HG03565 (cell line): ENCODE measurements at regions not wholly inside any gene's neighbourhood (a gene's known extent, or its start where the extent isn't known, plus 50 kb on each side); places are given as distances from the start of the nearest gene placed in this dataset.
A peak's percentile ranks its signal among the peaks of the same experiment; 100 is the strongest.

Experiments used
- ATAC-seq: cut with Tn5 transposase; IDR thresholded peaks from one replicate; pipeline ENCODE4 v1.9.1; 2021; ENCODE audit warnings: mild to moderate bottlenecking, moderate library complexity; ENCODE audit not compliant: unreplicated experiment

- ATAC-seq: no peak
Measured at GRCh38 chr15:38646716-38647115, 82.1 kb upstream of the RASGRP1 start.

GRCh38 chr15:38647683-38648082 is 83.1 kb upstream of the RASGRP1 start:
- ATAC-seq: no peak

- no peak for ATAC-seq
Measured at GRCh38 chr15:38648121-38648843, 83.7 kb upstream of the RASGRP1 start.

- no peak for ATAC-seq
Measured at GRCh38 chr15:38650384-38650783, 85.8 kb upstream of the RASGRP1 start.

GRCh38 chr15:38650936-38651327 is 86.3 kb upstream of the RASGRP1 start:
- ATAC-seq: no peak

- ATAC-seq: peak; percentile 44
Measured at GRCh38 chr15:38651328-38652038, 86.9 kb upstream of the RASGRP1 start.

- no peak for ATAC-seq
Measured at GRCh38 chr15:38652183-38652794, 87.7 kb upstream of the RASGRP1 start.

GRCh38 chr15:38652998-38653397 is 88.4 kb upstream of the RASGRP1 start:
- ATAC-seq: no peak

GRCh38 chr15:38658431-38658830 is 93.8 kb upstream of the RASGRP1 start:
- no peak for ATAC-seq

- ATAC-seq: no peak
Measured at GRCh38 chr15:38660738-38661137, 96.1 kb upstream of the RASGRP1 start.

GRCh38 chr15:38662033-38662802 is 97.6 kb upstream of the RASGRP1 start:
- ATAC-seq: no peak

GRCh38 chr15:38662805-38663204 is 98.2 kb upstream of the RASGRP1 start:
- ATAC-seq: no peak

- ATAC-seq: no peak
Measured at GRCh38 chr15:38665586-38666305, 101.1 kb upstream of the RASGRP1 start.

GRCh38 chr15:38666865-38667510 is 102.4 kb upstream of the RASGRP1 start:
- ATAC-seq: no peak

GRCh38 chr15:38667890-38668850 is 103.6 kb upstream of the RASGRP1 start:
- no peak for ATAC-seq

GRCh38 chr15:38668898-38669391 is 104.3 kb upstream of the RASGRP1 start:
- ATAC-seq: no peak

GRCh38 chr15:38670128-38671005 is 105.8 kb upstream of the RASGRP1 start:
- ATAC-seq: no peak

- no peak for ATAC-seq
Measured at GRCh38 chr15:38671006-38671387, 106.4 kb upstream of the RASGRP1 start.
